SH-SY5Y (cell line): ENCODE measurements at regions not wholly inside any gene's neighbourhood (a gene's known extent, or its start where the extent isn't known, plus 50 kb on each side); places are given as distances from the start of the nearest gene placed in this dataset.

ENCODE experiments used
- GATA2 ChIP-seq: IDR thresholded peaks from 2 replicates; pipeline ENCODE4 v1.6.1; 2011; ENCODE audit warnings: mild to moderate bottlenecking, low read depth, low read length
- GATA3 ChIP-seq: IDR thresholded peaks from 2 replicates; pipeline ENCODE4 v1.6.1; 2011; ENCODE audit warnings: low read depth, mild to moderate bottlenecking, low read length, moderate library complexity

DNA sequence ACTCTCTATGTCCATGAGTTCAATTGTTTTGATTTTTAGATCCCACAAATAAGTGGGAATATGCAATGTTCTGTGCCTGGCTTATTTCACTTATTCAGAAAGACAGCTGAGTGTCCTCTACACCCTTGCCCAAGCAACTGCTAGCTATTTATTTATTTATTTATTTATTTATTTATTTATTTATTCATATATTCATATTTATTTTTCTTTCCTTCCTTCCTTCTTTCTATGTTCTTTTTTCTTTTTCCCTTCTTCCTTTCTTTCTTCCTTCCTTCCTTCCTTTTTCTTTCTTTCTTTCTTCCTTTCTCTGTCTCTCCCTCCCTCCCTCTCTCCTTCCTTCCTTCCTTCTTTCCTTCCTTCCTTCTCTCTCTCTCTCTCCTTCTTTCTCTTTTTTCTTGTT, 563.4 kb downstream of the BCL11B start:
- TF ChIP-seq GATA2 (no peak), GATA3 (no peak)
